Coronary artery (tissue), 2 donors: ENCODE measurements at regions not wholly inside any gene's neighbourhood (a gene's known extent, or its start where the extent isn't known, plus 50 kb on each side); places are given as distances from the start of the nearest gene placed in this dataset.

Source experiments
- DNase-seq: peaks from one replicate; pipeline ENCODE4 v3.0.0-alpha.2; 2017; ENCODE audit warnings: low spot score
- H3K27ac ChIP-seq, 2 donors: fragments of 200-600 bp; sonication (generic); one replicate each; pipeline ENCODE4 v1.5.1; 2016 to 2019
- H3K4me3 ChIP-seq: fragments of 200-600 bp; sonication (generic); 2 replicates; pipeline ENCODE4 v1.5.1; 2016; ENCODE audit warnings: mild to moderate bottlenecking, moderate library complexity
- TF ChIP-seq, protein P1 (sequence below): fragments of 200-600 bp; sonication (generic); IDR thresholded peaks from one replicate; pipeline ENCODE4 v1.5.1; 2019; ENCODE audit warnings: antibody characterized with exemption

DNA sequence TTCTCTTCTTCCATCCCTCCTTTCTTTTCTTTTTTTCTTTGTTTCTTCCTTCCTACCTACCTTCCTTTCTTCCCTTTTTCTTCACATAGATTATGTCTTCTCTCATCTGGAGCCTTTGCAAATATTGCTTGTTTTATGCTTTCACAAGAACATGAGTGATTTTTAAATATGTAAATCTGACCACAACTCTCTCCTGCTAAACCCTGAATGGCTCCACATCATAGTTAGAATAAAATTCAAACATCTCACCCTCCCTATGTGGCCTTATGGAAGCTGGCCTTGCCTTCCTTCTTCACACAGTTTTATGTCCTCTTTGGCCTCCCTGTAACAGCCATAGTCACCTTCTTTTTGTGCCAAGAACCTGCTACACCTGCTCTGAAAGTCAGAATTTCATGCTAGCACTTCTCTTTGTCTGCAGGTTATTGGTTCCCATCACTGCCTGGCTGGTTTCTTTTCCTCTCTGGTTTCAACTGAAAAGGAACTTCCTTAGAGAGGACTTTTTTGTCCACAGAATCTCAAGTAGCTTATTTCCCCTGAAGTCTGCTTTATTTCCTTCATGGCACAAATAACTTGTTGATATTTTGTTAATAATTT is 114.3 kb upstream of the TNC start:
- Histone ChIP-seq H3K4me3 (no peak overlapping the region), H3K27ac (no peak overlapping the region)
- DNase-seq, result no peak
- TF ChIP-seq, protein P1, sequence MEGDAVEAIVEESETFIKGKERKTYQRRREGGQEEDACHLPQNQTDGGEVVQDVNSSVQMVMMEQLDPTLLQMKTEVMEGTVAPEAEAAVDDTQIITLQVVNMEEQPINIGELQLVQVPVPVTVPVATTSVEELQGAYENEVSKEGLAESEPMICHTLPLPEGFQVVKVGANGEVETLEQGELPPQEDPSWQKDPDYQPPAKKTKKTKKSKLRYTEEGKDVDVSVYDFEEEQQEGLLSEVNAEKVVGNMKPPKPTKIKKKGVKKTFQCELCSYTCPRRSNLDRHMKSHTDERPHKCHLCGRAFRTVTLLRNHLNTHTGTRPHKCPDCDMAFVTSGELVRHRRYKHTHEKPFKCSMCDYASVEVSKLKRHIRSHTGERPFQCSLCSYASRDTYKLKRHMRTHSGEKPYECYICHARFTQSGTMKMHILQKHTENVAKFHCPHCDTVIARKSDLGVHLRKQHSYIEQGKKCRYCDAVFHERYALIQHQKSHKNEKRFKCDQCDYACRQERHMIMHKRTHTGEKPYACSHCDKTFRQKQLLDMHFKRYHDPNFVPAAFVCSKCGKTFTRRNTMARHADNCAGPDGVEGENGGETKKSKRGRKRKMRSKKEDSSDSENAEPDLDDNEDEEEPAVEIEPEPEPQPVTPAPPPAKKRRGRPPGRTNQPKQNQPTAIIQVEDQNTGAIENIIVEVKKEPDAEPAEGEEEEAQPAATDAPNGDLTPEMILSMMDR, result no peak

DNA sequence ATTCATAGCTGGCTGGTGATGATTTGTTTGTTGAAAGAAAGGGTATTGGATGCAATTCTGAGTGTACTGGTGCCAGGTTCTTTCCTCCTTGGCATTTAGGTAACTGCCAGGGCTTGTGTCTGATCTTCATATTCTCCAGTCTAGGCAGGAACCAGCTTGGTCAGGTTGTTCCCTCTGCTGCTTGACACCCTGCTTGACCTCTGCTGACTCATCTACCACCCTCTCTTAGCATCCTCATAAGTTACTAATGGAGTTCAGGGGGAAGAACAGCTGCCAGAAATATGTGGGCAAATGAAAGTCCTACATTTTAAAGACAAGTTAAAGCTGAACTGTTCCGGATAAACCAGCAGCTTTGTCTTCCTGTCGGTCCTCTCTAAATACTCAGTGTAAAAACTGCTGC is 116.1 kb upstream of the TNC start:
- Histone ChIP-seq H3K27ac (no peak overlapping the region), H3K4me3 (no peak overlapping the region)
- no peak for DNase-seq
- TF ChIP-seq, protein P1, result no peak

DNA sequence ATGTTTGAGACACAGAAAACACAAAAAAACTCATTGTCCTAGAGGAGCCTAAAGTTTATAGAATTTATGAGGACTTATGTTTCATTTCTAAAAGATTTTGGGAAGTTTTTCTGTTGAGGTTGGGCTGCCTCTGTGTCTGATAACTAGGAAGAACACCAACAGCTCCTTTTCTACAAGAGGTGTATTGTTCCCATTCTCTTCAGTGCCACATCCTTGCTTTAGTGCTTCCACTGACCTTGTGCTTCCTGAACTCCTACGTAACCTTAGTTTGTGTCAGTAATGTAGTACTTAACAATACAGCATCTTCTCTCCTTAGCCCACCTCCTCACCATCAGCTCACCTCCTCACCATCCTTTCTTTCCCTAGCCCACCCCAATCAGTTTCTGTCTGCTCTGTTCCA is 117.3 kb upstream of the TNC start:
- no peak overlapping the region for H3K4me3 ChIP-seq
- DNase-seq, result no peak
- H3K27ac ChIP-seq, result no peak overlapping the region
- TF ChIP-seq, protein P1, result no peak

DNA sequence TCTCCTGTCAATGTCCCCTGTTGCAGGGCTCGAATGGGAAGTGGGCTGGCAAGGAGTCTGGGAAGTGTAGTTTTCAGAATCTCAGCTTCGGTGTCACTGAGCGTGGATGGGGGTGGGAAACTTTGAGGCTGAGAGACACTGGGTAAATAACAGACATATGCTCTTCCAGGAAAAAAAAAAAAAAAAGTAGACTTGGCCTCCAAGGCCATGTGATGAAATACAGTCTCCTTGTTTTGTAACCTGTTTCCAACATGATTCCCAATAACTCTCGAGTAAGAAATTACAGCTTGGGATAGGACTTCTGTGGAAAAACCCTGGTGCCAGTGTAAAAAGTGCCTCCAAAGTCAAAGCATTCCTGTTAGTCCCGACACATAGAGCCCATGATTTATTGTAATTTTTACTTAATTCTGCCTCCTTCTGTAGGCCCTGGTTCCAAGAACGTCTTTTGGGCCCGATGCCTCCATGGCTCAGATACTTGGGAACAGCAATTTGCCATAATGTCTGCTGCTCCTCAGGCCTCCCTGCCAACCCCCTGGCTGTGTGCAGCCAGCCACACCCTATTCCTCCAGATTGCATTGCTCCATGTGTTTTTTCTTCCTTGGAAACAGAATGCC is 119.5 kb upstream of the TNC start:
- TF ChIP-seq, protein P1, result no peak
- H3K4me3 ChIP-seq, result no peak overlapping the region
- H3K27ac ChIP-seq, result peak overlapping the region in 1 of 2 donors; percentile 47
- DNase-seq, result no peak

DNA sequence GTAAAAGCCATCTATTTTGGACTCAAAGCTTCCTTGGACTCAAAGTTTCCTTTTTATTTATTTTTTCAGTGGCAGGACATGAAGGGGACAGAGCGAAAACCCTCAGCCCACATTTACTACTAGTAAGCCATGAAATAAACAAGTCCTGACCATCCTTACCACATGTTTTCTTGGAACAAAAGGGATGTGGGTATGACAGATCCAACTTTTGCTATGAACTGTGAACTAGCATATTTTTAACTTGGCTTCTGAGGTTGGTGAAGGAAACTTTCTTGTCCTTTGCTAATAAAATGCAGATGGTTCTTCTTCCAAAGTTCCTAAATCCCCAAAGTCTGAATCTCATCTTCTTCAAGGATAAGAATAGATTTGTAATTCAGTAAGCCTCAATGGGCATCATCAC is 122.7 kb upstream of the TNC start:
- no peak for DNase-seq
- TF ChIP-seq, protein P1, result no peak
- Histone ChIP-seq H3K4me3 (no peak overlapping the region), H3K27ac (no peak overlapping the region)

DNA sequence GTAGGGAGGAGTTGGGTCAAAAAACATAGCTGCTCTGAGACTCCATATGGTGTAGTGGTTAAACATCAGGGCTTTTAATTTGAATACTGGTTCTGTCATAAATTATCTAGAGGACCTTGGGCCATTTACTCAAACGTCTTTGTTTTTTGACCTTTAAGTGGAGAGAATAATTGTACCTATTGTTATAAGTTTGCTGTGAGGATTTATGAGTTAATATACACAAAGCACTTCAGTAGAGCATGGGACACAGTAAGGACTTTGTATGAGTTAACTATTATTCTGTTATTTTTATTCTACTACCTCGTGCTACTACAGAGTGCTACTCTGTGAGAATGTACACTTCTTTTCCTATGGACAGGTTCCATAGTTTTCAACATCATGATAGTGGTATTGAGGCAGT is 123.7 kb upstream of the TNC start:
- no peak for DNase-seq
- TF ChIP-seq, protein P1, result no peak
- no peak overlapping the region for H3K4me3 ChIP-seq
- no peak overlapping the region for H3K27ac ChIP-seq

DNA sequence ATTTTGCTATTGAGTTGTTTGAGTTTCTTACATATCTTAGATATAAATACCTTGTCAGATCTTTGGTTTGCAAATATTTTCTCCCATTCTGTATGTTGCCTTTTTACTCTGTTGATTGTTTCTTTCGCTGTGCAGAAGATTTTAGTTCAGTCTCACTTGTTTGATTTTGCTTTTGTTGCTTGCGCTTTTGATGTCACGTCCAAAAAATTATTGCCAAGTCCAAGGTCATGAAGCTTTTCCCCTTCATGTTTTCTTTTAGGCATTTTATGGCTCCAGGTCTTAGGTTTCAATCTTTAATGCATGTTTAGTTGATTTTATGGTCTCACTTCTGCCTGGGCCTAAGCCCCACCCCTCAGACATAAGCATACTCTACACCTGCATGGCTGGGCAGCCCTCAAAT is 131.5 kb upstream of the TNC start:
- TF ChIP-seq, protein P1, result no peak
- no peak overlapping the region for H3K27ac ChIP-seq
- no peak for DNase-seq
- H3K4me3 ChIP-seq, result no peak overlapping the region
